ENCODE measurements at regions not wholly inside any gene's neighbourhood (a gene's known extent, or its start where the extent isn't known, plus 50 kb on each side); places are given as distances from the start of the nearest gene placed in this dataset.

DNA sequence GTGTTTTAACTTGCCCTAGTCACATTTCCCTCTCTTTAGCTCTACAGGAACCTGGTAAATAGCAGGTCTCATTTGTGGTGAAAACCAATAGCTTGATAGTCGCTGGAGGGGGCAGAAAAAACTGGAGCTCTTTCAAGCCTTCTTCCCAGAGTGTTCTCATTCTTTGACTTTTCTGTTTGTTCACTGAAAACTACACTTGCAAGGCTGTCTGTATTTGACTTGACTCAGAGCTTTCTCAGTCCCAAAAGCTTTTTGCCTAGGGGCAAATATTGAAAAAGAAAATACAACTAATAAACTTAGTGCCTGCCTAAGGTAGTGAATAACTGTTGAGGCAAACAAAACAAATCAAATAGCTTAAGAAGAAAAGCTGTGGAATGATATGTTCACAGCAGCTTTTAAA, 217.1 kb upstream of the CHRM3 start:
- WGBS, result 62% methylated on average over 1 of the region's 1 CpG
- Histone ChIP-seq H3K9me3 (ENCODE audit: control insufficient read depth in 4 of 4, low read length in 3 of 4) (peaks cover 0 to 4% (median 0%) of the 10 kb centered on the region in 4 donors), H3K27me3 (ENCODE audit: control insufficient read depth in 4 of 4, insufficient read depth in 4 of 4, low read length in 3 of 4) (no peaks in the 10 kb centered on the region), H3K4me3 (ENCODE audit: low read depth in 1 of 3, low read length in 3 of 3) (no peak overlapping the region), H3K4me1 (ENCODE audit: control insufficient read depth in 4 of 4, insufficient read depth in 4 of 4, low read length in 3 of 4) (no peaks in the 10 kb centered on the region), H3K27ac (ENCODE audit: low read depth in 1 of 2, low read length in 2 of 2) (no peak overlapping the region), H3K36me3 (ENCODE audit: control insufficient read depth in 4 of 4, insufficient read depth in 3 of 4, low read depth in 1 of 4, low read length in 3 of 4) (peaks cover 0 to 6% (median 0%) of the 10 kb centered on the region in 4 donors), H3K9ac (ENCODE audit: low read depth in 1 of 2, low read length in 2 of 2) (no peak overlapping the region)
- TF ChIP-seq RXRA (IDR thresholded peaks at IDR 0.05) (no peak), TAF1 (conservative IDR thresholded peaks at IDR 0.05) (no peak), GABPA (IDR thresholded peaks at IDR 0.05 in 1 of 2, conservative IDR thresholded peaks at IDR 0.05 in 1 of 2) (no peak), RAD21 (IDR thresholded peaks at IDR 0.05) (no peak), ATF3 (IDR thresholded peaks at IDR 0.05) (no peak), SP1 (IDR thresholded peaks at IDR 0.05) (no peak), JUND (IDR thresholded peaks at IDR 0.05) (no peak), HNF4A (conservative IDR thresholded peaks at IDR 0.05) (no peak), MAX (IDR thresholded peaks at IDR 0.05) (no peak), HNF4G (IDR thresholded peaks at IDR 0.05) (no peak), FOXA2 (IDR thresholded peaks at IDR 0.05) (no peak), FOXA1 (IDR thresholded peaks at IDR 0.05) (no peak)
- TF ChIP-seq, protein P1, sequence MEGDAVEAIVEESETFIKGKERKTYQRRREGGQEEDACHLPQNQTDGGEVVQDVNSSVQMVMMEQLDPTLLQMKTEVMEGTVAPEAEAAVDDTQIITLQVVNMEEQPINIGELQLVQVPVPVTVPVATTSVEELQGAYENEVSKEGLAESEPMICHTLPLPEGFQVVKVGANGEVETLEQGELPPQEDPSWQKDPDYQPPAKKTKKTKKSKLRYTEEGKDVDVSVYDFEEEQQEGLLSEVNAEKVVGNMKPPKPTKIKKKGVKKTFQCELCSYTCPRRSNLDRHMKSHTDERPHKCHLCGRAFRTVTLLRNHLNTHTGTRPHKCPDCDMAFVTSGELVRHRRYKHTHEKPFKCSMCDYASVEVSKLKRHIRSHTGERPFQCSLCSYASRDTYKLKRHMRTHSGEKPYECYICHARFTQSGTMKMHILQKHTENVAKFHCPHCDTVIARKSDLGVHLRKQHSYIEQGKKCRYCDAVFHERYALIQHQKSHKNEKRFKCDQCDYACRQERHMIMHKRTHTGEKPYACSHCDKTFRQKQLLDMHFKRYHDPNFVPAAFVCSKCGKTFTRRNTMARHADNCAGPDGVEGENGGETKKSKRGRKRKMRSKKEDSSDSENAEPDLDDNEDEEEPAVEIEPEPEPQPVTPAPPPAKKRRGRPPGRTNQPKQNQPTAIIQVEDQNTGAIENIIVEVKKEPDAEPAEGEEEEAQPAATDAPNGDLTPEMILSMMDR (IDR thresholded peaks at IDR 0.05; ENCODE audit: low read depth, low read length, missing input control), result no peak
- no peak for DNase-seq (ENCODE audit: low spot score)

DNA sequence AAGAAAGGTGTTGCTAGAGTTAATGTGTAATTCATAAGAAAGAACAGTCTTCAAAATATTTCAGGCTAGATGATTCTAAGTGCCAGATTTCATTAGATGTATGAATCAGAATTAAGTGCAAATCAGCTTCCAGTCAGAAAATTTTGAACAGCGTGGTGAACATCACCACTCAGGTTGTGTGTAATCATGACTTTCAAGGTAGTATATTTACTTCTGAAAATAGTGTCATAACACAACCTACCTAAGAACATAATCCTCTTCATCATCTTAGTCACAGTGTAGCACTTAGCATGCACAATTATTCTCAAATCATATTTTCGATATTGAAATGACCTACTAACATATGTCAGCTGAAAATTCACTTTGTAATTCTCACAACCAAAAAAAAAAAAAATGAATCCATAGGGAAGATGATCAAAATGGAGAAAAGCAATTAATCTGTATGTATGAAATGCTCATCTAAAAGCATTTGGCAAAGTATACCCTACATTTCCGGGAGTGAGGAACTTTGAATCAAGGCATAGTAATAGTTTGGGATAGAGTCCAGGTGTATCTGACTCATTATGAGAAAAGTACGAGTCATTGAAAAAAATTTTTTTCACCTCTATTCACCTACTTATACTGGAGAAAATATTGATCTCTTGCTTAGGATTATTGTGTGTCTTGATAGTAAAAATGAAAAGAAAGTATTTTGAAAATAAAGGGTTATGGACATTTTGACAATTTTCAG, 221.8 kb upstream of the CHRM3 start:
- Histone ChIP-seq H3K36me3 (ENCODE audit: control insufficient read depth in 4 of 4, insufficient read depth in 3 of 4, low read depth in 1 of 4, low read length in 3 of 4) (peaks cover 0 to 4% (median 0%) of the 10 kb centered on the region in 4 donors), H3K9me3 (ENCODE audit: control insufficient read depth in 4 of 4, low read length in 3 of 4) (peaks cover 0 to 3% (median 0%) of the 10 kb centered on the region in 4 donors), H3K4me1 (ENCODE audit: control insufficient read depth in 4 of 4, insufficient read depth in 4 of 4, low read length in 3 of 4) (no peaks in the 10 kb centered on the region), H3K27ac (ENCODE audit: low read depth in 1 of 2, low read length in 2 of 2) (no peak overlapping the region), H3K9ac (ENCODE audit: low read depth in 1 of 2, low read length in 2 of 2) (no peak overlapping the region), H3K4me3 (ENCODE audit: low read depth in 1 of 3, low read length in 3 of 3) (no peak overlapping the region), H3K27me3 (ENCODE audit: control insufficient read depth in 4 of 4, insufficient read depth in 4 of 4, low read length in 3 of 4) (no peaks in the 10 kb centered on the region)
- DNase-seq (ENCODE audit: low spot score), result no peak
- WGBS, result 82% methylated on average over 4 of the region's 4 CpGs
- TF ChIP-seq, protein P1 (IDR thresholded peaks at IDR 0.05; ENCODE audit: low read depth, low read length, missing input control), result no peak
- TF ChIP-seq FOXA1 (IDR thresholded peaks at IDR 0.05) (no peak), HNF4G (IDR thresholded peaks at IDR 0.05) (no peak)
